Skeletal muscle cell (primary cell): ENCODE measurements at regions not wholly inside any gene's neighbourhood (a gene's known extent, or its start where the extent isn't known, plus 50 kb on each side); places are given as distances from the start of the nearest gene placed in this dataset.
"Not testable (repeated sequence)": the region's sequence is repeated elsewhere in the genome, so short reads cannot be mapped to it uniquely, and the experiment has no call there.

Experiments
- DNase-seq: peaks from one replicate; pipeline ENCODE4 v3.0.0-alpha.2; 2010; ENCODE audit warnings: low read depth
- H3K4me3 ChIP-seq: 2 replicates; pipeline ENCODE4 v1.5.1; 2011; ENCODE audit warnings: low read depth, mild to moderate bottlenecking, control low read depth, low read length, moderate library complexity

DNA sequence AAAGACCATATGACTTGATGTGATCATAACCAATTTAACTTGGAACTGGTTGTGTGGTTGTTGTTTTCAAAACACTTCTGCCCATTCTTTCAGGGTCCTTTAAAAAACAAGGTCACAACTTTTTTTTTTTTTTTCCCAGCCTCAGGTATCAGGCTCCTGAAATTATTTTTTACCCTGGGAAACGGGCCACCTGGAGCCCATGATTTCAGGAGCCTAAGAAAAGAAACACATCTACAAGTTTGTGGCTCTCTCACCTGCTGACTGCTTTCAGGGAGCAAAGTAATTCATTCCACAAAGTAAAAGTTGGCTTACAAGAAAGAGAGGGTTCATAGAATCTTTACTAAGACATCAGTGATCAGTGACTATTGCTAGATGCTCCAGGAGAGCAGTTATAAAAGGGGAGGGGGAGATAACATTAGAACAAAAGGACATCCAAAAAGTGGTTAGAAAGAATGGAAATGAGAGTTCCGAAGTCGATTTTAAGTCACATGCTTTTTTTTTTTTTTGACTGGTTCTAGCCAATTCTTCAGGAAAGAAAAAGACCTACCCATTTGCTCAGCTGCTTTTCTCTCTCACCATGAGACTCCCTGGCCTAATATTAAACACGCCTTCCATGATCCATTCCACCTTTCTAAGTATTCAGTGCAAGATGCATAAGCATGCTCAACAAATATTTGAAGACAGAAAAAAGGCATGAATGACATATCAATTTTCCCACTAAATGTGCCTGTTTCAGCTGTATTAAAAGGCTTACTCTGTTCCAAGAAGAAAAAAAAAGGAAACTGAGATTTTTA is 267.3 kb downstream of the LRATD1 start:
- DNase-seq = no peak
- H3K4me3 ChIP-seq = no peak overlapping the region

DNA sequence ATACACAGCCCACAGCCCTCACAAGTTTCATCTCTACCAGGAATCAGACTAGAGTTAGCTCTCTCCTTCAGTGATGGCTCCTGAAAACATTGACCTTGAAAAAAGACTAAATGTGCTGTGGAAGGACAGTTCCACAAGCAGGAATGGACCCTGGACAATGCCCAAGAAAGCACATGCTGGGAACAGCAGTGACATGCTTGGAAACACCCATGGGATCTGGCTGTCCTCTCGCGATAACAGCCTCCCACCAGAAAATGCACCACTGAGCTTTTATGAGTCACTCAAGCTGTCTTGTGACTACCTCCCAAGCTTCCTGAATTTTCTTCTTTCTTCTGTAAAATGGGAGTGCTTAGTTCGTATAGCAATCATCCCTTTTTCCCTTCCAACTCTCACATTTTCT is 269.2 kb downstream of the LRATD1 start:
- no peak for DNase-seq
- no peak overlapping the region for H3K4me3 ChIP-seq

DNA sequence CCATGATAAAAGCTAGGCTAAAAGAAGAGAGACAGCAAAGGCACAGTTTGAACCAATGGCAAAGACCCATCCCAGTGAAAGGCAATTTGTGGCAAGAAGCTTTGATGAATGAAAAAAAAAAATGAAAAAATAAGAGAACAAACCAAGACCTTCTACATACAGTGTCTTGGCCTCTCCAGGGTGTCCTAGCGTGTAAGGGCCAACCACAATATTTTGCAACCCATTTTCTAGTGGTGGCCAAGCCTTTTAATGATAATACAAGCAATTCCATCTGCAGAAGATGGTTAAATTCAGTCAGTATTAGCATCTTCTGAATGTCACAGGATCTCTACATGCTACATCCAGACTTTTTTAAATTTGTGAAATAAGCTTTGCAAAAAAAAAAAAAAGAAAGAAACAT is 270.4 kb downstream of the LRATD1 start:
- no peak for DNase-seq
- no peak overlapping the region for H3K4me3 ChIP-seq

DNA sequence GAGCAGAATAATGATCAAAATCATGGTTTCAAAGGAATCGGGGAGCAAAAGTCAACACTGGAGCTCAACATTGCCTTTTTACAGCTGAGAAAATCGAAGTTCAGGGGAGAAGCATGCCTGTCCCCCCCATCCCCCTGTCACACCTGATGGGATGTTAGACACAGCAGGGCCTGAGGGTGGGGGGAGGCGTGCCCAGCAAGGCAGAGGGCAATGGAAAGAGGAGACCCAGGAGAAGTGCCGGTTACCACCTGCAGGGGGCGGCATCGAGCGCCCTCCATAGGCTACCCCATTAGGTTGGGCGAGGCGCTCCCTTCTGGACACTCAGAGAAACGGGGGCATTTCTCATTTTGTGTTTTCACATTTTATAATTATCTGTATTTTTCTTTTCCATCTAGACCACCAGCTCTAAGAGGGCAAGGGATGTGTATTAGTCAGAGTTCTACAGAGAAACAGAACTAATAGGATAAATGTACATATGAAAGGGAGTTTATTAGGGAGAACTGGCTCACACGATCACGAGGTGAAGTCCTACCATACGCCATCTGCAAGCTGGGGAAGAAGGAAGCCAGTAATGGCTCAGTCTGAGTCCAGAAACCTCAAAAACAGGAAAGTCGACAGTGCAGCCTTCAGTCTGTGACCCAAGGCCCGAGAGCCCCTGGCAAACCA is 271.3 kb downstream of the LRATD1 start:
- DNase-seq = no peak
- no peak overlapping the region for H3K4me3 ChIP-seq

DNA sequence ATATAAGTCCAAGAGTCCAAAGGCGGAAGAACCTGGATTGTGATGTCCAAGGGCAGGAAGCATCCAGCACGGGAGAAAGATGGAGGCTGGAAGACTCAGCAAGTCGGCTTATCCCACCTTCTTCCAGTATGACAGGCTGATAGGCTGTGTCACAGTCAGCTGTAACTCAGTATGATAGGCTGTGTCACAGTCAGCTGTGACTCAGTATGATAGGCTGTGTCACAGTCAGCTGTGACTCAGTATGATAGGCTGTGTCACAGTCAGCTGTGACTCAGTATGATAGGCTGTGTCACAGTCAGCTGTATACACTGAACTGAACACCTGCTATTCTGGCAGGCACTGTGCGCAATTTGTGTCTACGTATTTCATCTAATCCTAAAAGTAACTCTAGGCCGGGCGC is 271.9 kb downstream of the LRATD1 start:
- H3K4me3 ChIP-seq, DNase-seq: not testable (repeated sequence)

DNA sequence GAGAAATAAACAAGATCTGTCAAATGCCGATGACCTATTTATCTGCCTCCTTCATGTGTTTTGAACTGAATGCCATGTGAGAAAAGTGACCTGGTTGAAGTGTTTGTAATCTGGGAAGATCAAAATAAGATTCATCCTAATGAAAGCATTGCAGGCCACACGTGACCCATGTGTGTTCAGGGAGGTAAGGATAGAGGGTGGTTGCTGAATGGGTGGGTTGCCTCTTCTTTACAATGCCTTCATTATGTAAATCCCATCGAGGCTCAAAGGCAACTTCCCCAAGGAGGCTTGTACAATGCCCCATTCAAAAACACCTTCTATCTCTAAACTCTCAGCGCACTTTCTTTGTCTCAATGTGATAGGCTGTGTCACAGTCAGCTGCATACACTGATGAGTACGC is 273.1 kb downstream of the LRATD1 start:
- DNase-seq = no peak
- H3K4me3 ChIP-seq = no peak overlapping the region

DNA sequence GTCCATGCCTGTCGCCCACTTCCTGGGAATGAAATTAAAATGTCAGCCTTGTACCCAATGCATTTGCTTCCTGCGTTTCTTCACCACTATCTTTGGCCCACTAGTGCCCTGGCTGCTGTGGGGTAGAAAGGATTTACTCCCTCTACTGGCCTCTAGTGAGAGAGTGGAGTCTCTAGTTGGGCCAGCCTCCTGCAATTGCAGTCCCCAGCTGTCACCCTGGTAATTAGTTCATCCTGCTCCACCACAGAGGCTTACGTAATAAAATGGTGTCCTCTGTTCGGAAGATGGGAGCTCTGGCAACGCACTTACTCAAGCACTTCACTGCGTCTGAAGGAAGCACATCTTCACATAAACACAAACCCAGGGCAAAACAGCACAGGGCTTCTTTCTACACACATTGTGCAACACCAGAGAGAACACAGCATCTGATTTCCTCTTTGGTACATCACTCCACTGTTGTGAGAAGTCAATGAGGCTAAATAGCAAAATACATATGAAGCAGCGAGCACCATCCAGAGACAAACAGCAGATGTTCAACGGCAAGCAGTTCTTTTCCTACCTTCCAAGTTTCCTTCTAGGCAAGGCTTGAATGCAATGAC is 274.6 kb downstream of the LRATD1 start:
- no peak for DNase-seq
- H3K4me3 ChIP-seq = no peak overlapping the region

DNA sequence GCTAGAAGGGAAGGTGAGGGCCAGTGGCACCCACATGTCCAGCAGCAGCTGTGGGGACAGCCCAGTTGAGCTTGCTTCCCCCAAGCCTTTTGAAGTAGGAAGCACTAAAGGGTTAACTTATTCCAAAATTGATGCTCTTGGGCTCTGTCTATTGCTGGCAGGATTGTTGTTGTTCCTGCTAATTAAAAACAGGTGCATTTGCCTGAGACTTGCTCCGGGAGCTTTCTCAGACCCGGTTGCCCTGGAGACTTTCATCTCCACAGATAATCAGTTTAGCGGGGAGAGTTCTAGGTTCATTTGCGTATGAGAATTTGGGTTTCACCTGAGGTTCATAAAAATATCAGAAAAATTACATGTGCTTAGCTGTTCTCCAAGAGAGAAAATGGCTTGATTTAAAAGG is 277.3 kb downstream of the LRATD1 start:
- no peak overlapping the region for H3K4me3 ChIP-seq
- no peak for DNase-seq

DNA sequence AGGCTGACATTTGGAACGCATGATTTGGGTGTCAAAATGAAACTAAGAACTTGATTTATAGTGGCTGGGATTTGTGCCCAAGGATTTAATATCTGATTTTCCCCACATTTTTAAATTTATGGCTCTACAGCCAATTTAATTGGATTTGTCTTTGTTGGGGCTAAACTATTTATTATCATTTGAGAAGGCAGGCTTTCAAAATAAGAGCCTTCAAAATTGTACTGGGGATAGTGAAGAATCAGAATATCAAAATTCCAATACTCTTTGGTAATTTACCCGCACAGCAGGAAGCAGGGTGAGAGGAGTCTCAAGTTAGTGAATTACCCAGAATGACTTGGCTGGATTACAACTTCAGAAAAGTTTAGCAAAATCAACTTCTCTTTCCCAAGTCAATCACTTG is 278.1 kb downstream of the LRATD1 start:
- H3K4me3 ChIP-seq = no peak overlapping the region
- DNase-seq = no peak

DNA sequence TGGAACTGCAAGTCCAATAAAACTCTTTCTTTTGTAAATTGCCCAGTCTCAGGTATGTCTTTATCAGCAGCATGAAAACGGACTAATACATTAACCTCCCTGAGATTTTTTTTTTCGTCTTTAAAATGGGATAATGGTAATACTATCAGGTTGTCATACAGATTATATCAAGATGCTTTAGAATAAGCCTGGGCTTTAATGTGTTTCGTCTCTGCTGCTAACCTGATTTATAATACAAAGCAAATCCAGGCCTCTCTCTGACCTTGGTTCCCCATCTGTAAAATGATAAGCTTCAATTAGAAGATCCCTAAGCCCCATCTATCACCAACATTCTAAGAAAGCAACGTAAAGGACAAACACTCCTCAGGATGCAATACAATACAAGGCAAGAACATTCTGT is 283.5 kb downstream of the LRATD1 start:
- H3K4me3 ChIP-seq = no peak overlapping the region
- DNase-seq = no peak

DNA sequence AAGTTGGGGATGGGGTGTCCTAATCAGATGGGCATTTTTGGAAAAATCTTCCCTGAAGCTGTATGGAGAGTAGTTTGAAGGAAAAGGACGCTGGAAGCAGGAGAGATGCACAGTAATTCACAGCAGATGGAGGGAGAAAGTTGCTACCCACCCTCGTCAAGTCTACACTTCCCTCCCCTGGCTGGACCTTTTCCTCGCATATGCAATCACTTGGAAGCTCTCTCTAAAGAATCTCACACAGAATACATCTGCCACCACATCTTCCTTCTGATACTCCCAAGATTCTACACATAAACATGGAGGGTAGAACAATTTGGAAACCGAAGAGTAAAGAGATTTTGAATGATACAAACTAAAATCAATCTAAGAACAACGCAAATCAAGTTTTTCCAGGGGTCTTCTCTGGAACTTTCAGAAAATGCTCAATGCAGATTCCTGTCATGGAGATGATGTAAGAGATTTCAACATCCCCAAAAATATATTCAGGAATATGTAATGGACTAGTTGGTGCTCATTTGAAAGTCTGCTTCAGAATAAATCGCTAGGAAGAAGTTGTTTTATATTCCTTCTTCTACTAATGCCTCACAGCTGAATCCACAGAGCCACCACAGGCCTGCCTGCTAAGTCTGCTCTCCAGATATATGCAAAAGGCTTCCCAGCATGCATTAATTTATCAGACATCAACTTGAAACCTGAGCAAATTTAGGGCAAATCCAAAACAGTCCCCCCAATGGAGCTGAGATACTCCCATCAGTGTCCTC is 291.5 kb downstream of the LRATD1 start:
- H3K4me3 ChIP-seq = no peak overlapping the region
- no peak for DNase-seq

DNA sequence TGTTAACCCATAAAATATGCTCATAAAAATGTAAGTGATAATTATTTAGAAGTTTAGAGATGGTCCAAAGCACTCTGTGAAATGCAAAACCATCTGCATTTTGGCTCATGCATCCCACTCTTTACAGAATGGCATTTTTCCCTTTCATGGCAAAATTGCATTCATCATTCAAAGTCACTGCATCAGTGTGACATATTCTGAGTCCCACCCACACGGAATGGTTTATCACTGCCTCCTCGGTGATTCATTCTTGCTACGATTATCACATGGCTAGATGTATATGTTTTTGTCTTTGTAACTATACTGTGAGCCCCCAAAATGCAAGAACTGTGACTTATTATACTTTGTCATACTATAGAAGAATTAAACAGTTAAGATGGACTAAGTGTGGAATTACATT is 293.0 kb downstream of the LRATD1 start:
- no peak for DNase-seq
- H3K4me3 ChIP-seq = no peak overlapping the region

DNA sequence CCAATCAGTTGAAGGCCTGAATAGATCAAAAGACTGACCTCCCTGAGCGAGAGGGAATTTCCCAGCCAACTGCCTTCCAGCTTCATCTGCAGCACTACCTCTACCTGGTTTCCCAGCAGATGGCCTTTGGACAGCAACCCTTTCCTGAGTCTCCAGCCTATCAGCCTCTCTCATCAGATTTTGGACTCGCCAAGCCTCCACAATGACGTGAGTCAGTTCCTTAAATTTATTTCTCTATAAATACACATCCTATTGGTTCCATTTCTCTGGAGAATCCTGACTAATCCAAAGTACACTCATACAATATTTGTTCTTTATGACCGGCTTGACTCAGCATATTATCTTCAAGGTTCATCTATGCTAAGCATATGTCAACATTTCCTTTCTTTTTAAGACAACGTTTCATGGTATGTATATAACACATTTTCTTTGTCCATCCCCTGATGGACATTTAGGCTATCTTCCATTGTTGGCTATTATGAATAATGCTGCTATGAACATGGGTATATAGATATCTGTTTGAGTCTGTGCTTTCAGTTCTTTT is 294.6 kb downstream of the LRATD1 start:
- DNase-seq = no peak
- H3K4me3 ChIP-seq = no peak overlapping the region

DNA sequence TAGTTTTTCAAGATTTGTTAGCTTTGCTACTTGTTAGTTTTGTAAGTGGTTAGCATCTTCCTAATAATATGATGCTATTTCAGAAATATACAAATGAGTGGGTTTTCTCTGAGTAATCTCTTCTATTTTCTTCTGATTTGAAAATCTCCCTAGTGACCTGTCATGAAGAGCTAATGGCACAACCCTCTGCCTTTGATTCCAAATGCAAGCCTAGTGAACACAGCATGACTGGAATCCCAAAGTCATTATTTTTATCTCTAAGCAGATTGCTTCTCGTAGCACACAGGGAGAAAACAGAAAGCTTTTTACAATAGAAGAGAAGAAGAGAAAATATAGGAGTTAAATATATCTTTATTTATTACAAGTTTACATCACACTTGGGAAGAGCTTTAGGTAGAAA is 295.5 kb downstream of the LRATD1 start:
- no peak overlapping the region for H3K4me3 ChIP-seq
- DNase-seq = no peak

DNA sequence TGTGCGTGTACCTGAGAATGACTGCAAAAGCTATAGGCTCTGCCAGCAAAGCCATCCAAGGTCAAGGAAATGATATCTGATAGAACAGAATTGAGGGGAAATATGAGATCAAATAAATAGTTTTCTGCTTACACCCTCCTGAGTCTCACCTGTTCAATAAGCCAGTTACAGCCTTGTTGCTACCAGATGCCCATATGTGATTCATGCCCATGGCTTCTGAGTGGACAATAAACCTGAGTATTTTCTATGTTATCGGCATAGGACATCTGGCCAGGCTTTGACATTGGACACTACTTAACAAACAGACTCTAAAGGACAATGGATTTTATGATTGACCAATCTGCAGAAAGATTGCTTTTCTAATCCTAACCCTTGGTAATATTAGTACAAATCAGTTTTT is 297.9 kb downstream of the LRATD1 start:
- DNase-seq = no peak

DNA sequence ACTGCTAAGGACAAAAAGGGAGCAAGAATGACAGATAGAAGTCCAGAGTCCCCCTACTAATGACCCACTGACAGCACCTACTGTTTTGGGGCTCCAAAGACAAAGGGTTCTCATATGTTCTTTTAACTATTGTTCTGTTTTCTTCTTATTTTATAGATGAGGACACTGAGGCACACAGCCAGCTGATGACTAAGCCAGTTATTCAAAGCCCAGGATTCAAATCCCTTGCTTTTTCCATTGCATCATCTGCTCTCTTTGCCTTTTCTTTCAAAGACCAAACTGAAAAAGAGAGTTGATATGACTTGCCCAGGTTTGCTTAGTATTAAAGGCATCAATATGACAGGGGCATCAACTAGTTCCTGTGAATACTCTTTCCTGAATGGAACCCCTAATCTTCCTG is 299.8 kb downstream of the LRATD1 start:
- no peak for DNase-seq
- H3K4me3 ChIP-seq = no peak overlapping the region

More for the DNA sequence above, 297.9 kb downstream of the LRATD1 start:
- no peak overlapping the region for H3K4me3 ChIP-seq

DNA sequence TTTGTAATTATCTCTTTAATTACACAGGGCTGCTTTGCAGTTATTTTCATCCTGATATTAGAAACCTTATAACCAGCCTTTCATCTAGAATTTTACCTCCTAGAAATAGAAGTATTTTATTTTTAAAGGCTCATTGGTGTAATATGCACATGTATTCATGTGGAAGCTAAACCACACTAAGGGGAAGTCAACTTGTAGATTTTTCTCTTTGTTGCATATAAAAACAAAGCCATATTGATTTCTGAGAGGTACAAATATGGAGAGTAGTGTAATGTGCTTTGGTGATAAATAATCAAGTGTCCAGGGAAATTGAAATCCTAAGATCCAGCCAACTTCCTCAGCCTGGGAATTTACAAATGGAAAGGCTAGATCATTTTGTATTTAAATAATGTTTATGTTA is 301.2 kb downstream of the LRATD1 start:
- no peak overlapping the region for H3K4me3 ChIP-seq
- no peak for DNase-seq

DNA sequence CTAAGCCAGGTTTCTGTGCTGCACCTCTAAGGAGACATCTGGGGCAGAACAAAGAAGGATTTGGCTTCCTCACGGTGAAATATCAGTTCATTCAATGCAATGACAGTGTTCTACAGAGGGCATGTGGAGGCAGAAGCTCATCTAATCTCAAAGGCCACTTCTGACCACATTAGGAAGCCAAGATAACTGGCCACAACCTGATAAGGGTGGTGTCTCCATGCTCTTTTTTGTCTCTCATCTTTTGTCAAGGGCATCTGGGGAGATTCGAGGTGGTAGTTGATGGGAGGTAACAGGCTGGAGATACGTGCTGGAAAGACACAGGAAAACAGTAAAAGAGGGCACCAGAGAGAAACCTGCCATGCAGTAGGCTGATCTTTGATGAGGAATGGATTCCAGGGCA is 303.9 kb downstream of the LRATD1 start:
- DNase-seq = no peak
- no peak overlapping the region for H3K4me3 ChIP-seq

DNA sequence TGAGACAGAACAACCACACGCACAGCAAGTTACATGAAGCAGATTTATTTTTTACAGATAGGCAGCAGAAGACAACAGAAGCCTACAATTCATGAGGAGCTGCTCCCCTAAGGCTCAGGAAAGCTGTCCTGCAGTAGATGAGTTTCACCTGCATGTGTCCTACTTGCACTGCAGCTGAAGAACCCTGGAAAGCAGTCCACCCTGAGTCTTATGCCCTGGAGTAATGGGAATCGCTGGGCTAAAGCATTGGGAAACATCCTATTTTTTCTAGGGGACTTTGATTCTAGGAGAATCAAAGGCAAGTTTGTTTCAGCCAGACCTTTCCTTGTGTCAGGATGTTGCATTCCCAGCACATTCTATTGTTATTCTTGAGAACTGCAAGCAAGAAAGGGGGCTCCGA is 304.8 kb downstream of the LRATD1 start:
- no peak overlapping the region for H3K4me3 ChIP-seq
- no peak for DNase-seq

DNA sequence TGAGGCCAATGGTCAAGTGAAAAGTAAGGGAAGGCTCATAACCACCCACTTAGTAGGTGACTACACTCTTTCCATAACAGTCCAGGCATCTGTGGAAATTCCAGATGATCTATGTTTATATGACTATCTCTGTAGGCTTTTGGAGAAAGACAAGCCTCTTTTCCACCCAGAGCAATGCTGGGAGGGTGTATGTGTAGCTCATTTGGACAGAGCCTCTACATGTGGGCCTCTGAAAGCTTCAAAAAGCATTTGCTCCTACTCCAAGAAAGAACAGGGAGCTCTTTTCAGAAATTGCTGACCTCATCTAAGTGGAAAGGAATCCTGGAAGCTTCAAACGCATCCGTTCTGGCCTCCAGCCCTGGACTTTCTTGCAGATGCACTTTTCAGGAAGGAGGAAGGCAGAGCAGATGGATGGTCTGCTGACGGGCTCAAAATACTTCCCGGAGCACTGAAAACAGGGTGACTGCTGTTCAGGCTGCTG is 308.7 kb downstream of the LRATD1 start:
- no peak overlapping the region for H3K4me3 ChIP-seq
- DNase-seq = no peak
